Jurkat, Clone E6-1 (cell line): ENCODE measurements at regions not wholly inside any gene's neighbourhood (a gene's known extent, or its start where the extent isn't known, plus 50 kb on each side); places are given as distances from the start of the nearest gene placed in this dataset.

Experiments used
- DNase-seq: peaks from one replicate; pipeline ENCODE4 v3.0.0-alpha.2; 2011; ENCODE audit warnings: low read depth, low spot score
- H3K4me3 ChIP-seq: 2 replicates; pipeline ENCODE4 v1.5.1; 2011; ENCODE audit warnings: mild to moderate bottlenecking, low read length, control low read depth, moderate library complexity

DNA sequence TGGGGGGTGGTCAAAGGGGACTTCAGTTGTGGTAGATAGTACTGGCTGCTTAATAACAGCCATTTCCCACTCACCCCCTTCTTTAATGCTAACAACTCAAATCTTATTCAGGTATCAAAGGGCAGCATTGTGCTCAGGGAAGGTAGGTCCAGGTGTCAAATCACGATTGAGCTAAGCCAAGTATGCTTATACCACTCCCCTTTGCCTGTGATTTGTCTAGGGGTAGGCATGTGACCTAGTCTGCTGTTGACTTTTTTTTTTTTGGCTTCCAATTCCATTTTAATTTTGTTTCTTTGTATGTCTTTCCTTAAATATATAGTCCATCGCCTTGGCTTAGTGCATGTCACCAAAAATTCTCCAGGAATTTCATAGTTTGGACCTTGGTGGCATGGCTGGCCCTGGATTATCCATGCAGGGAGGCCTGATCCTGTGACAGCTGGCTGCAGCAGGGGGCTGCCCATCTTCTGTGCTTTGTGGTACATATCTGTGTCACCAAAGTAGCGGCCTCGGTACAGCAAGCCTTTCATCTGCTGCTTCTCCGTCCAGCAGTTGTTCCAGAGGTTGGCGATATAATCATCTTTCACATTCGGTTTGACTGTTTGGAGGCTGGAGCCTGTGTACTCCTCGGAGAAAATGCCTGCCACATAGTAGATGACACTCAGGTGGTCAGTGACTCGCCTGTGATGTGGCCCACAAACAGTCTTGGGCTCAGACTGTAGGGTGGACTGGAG is 68.1 kb upstream of the SPRED2 start:
- H3K4me3 ChIP-seq = no peak overlapping the region
- DNase-seq = no peak

DNA sequence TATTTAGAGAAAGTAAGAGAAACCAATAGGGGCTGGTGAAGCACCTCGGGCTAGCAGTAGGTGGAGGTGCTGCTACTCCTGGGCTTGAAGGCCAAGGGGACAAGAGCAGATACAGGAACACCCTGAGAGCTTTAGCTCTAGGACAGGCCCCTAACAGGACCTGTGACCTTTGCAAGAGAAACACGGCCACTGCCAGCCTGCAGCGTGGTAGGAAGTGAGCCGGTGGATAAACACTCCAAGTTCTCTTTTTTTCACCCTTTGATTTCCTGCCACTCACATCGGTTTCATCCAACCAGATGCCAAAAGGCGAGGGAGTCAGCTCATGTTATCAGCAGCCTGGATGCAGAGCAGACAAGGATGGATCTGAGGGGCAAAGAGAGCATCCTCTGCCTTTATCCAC is 66.8 kb upstream of the SPRED2 start:
- DNase-seq = no peak
- no peak overlapping the region for H3K4me3 ChIP-seq

DNA sequence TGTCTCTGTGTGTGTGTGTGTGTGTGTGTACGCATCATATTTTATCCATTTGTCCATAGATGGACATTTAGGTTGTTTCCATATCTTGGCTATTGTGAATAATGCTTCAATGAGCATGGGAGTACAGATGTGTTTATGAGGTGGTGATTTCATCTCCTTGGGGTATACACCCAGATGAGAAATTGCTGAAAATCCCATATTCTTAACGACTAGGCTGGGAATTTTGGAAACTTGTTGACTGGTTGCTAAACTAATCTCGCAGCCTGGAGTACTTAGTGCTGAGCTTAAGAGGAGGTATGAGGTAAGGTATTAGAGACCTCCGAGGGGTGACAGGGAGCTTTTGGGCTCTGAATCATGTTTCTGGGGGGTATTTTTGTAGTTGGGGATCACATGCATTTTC is 66.0 kb upstream of the SPRED2 start:
- no peak for DNase-seq
- no peak overlapping the region for H3K4me3 ChIP-seq

DNA sequence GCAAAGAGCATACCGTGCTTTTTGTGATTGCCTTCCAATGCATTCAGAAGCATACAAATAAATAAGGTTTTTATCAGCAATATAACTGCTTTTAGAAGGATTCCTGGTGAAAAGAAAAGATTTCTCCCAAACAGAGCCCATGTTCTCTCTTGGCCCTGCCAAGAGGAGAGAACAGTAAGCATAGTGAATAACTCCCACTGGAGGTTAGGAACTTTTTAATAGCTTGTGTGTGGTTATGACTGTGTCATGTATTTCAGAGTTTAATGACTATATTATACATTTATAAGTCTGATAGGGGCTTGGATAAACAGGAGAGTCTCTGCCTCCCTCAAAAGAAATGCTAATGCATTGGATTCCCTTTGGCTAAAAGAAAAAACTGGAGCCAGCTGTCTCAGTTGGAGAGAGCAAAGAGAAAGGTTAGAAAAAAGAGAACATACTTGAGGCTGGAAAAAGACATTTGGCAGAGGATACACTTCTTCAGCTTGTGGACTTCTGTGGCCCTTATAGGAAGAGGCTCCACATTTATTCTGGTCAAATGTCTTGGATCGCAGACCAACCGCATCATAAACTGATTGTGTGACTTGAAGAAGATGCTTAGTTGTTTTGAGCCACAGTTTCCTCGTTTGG is 63.0 kb upstream of the SPRED2 start:
- H3K4me3 ChIP-seq = no peak overlapping the region
- DNase-seq = no peak

DNA sequence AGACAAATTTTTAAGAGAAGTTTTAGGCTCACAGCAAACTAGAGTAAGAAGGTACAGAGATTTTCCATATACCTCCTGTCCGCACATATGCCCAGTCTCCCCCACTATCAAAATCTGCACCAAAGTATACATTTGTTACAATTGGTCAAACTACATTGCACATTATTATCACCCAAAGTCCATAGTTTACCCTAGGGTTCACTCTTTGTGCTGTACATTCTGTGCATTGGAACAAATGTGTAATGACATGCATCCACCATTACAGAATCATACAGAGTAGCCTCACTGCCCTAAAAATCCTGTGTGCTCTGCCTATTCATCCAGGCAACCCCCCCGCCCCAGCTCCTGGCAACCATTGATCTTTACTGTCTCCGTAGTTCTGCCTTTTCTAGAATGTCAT is 61.7 kb upstream of the SPRED2 start:
- H3K4me3 ChIP-seq = no peak overlapping the region
- DNase-seq = no peak

DNA sequence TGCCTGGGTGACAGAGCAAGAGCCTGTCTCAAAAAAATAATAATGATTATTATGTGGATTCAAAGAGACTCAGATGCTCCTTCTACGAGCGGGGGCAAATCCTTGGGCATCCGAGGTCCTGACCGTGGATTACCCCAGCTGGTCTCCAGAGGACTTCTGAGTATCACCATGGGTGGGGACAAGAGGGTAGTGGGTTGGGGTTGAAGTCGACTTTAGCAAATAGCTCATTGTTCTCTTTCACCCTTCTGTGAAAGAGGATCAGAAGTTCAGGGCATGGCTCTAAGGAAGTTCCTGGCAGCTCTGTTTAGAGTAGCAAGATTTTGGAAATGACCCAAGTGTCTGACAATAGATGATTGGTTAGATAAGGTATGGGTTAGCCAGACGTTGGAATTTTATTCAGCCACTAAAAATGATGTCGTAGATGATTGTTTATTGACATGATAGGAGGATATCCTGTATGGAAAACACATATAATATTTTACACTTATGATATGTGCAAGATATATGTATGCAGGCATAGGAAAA is 59.0 kb upstream of the SPRED2 start:
- no peak overlapping the region for H3K4me3 ChIP-seq

DNA sequence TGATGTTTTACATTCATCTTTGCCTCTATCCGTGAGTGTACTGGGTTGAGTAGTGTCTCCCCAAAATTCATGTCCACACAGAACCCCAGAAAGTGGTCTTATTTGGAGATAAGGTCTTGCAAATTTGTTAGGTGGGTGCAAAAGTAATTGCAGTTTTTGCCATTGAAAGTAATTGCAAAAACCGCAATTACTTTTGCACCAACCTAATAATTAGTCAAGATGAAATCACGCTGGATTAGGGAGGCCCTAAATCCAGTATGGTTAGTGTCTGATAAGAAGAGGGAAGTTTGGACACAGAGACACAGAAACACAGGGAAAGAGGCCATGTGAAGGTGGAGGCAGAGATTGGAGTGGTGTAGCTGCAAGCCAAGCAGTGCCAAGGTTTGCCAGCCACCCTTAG is 57.8 kb upstream of the SPRED2 start:
- DNase-seq = no peak
- H3K4me3 ChIP-seq = no peak overlapping the region

More for the DNA sequence above, 59.0 kb upstream of the SPRED2 start:
- no peak for DNase-seq

DNA sequence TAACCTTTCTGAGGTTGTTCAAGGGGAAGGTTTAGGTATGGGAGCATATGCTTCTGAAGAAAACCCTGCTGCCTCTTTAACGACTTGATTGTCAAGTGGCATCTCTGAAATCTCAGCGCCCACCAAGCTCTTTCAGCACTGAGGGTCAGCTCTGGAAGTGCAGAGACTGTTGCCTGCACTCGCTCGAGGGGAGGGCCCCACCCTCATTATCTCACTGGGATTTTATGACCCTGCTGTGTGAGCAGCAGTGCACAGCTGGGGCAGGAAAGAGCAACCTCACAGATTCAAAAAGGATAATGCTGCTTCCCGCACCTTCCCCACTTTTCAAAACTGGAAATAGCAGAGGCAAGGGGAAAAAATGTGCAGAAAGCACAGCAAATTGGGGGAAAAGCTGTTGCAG is 56.9 kb upstream of the SPRED2 start:
- DNase-seq = no peak
- H3K4me3 ChIP-seq = no peak overlapping the region

DNA sequence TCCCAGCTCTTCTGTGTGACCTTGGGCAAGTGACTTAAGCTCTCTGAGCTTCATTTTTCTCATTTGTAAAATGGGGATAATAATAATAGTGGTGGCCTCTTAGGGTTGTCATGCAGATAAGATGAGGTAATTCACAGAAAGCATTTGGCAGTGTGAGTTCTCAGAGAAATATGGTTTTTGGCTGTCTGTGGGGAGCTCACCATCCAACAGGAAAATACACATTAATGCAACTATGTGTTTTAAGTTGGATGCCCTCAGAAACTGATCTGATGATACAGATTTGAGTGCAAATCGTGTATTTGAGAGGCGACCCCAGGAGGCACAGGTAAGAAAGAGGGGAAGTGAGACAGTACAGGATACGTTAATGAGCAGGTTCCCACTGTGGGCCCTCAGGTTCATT is 56.1 kb upstream of the SPRED2 start:
- no peak overlapping the region for H3K4me3 ChIP-seq
- no peak for DNase-seq

DNA sequence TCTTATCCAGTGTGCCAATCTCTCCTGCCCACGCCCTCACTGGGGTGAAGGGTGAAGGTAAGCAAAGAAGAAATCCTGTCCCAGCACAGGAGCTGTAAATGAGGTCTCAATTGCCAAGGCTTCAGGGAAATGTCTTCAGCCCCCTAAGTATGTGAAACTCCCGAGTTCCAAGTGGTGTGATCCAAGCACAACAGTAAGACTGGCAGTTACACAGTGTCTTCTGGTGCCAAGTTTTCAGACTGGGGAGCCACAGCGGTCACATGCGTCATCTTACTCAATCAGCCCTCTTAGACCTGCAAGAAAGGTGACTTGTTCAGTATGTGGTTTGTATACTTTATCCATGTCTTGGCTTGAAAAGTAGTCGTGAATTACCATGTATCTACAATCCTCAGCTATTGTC is 55.0 kb upstream of the SPRED2 start:
- DNase-seq = no peak

DNA sequence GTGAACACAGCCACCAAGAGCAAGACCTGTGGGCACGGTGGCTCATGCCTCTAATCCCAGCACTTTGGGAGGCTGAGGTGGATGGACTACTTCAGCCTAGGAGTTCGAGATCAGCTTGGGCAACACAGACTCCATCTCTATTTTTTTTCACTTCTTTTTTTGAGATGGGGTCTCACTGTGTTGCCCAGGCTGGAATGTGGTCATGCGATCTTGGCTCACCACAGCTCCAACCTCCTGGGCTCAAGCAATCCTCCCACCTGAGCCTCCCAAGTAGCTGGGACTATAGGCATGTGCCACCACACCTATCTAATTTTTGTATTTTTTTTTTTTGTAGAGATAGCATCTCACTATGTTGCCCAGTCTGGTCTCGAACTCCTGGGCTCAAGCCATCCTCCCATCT is 54.4 kb upstream of the SPRED2 start:
- DNase-seq = no peak
- H3K4me3 ChIP-seq = no peak overlapping the region

More for the DNA sequence above, 55.0 kb upstream of the SPRED2 start:
- H3K4me3 ChIP-seq = no peak overlapping the region

DNA sequence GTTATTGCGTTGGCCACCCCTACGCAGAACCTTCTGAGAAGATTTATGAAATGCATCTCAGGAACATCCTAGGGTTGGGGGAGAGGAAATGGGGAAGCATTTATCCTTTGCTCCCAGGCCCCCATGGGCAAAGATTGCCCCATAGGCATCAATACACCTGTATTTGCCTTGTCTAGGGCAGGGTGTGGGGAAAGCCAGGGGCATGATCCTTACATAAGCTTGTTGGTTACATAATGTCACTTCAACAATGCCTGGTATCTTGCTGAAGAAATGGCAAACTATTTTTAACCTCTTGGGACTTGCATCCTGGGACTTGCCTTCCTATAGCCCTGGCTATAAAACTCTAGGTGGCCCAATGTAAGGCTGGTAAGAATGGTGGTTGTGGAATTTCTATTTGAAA is 53.9 kb upstream of the SPRED2 start:
- no peak for DNase-seq
- H3K4me3 ChIP-seq = no peak overlapping the region

DNA sequence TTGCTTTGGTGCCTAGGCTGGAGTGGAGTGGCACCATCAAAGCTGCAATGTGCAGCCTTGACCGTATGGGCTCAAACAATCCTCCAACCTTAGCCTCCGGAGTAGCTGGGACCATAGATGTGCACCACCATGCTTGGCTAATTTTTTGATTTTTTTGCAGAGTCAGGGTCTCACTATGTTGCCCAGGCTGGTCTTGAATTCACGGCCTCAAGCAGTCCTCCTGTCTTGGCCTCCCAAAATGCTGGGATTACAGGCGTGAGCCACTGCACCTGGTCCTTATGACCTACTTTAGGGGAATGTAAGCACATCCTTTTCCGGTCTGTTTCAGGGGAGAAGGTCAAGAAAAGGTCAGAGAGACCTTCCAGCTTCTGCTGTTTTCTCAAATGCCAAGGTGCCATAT is 53.4 kb upstream of the SPRED2 start:
- no peak overlapping the region for H3K4me3 ChIP-seq
- no peak for DNase-seq

DNA sequence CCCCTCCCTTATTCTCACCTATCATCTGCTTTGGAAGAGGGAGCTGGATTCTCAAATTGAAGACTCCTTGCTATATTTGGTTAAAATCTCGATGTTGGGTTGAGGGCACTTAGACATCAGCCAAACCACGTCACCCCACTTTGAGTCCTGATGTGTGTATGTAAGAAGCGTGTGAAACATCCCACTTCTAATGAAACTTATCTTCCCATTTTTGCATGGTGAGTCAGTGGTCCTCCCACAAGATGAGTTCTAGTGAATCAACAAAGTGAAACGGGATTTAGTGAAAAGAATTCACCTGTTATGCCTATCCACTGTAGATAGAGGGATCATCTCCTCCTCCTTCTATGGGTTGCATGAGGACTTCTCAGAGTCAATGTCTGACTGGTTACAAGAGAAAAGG is 51.4 kb upstream of the SPRED2 start:
- no peak overlapping the region for H3K4me3 ChIP-seq
- no peak for DNase-seq

DNA sequence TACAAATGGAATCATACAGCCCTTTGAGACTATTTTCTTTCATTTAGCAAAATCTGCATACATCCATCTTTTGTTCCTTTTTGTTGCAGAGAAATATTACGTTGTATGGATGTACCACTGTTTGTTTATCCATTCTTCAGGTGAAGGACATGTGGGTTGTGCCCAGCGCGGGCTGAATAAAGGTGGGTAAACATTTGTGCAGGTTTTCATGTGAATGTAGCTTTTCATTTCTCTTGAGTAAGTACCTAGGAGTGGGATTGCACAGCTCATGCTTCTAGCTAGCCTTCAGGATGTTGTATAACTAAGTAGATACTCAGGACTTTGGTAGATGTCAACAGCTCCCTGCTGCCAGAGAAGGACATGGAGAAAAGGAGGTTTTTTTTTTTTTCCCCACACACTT is 50.6 kb upstream of the SPRED2 start:
- DNase-seq = no peak
- H3K4me3 ChIP-seq = no peak overlapping the region
